ENCODE measurements at regions not wholly inside any gene's neighbourhood (a gene's known extent, or its start where the extent isn't known, plus 50 kb on each side); places are given as distances from the start of the nearest gene placed in this dataset.

DNA sequence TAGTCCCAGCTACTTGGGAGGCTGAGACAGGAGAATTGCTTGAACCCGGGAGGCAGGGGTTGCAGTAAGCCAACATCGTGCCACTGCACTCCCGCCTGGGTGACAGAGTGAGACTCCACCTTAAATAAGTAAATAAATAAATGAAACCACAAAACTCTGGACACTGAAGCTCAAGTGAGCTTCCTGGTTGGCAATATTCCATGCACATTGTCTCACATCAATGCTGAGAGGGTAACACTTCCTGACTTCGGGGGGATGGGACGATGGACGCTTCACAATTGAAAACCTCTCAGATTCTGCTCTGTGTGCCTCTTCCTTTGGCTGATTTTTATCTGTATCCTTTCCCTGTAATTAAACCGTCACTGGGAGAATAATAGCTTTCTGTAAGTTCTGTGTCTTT, 70.0 kb upstream of the ZNF644 start:
- no peaks in the 10 kb centered on the region for H3K36me3 ChIP-seq (ENCODE audit: insufficient read depth)
- no peaks in the 10 kb centered on the region for H4K20me1 ChIP-seq (ENCODE audit: insufficient read depth)
- H3K4me2 ChIP-seq: no peak overlapping the region
- no peak overlapping the region for H3K9ac ChIP-seq
- no peak overlapping the region for H3K27ac ChIP-seq
- no peak overlapping the region for H3K4me3 ChIP-seq (IDR thresholded peaks at IDR 0.05; ENCODE audit: insufficient read depth, low read depth, low read length)
- H2AFZ ChIP-seq (ENCODE audit: low read depth): no peak overlapping the region
- H3K79me2 ChIP-seq (ENCODE audit: insufficient read depth, low read depth): no peaks in the 10 kb centered on the region
- TF ChIP-seq, protein P1, sequence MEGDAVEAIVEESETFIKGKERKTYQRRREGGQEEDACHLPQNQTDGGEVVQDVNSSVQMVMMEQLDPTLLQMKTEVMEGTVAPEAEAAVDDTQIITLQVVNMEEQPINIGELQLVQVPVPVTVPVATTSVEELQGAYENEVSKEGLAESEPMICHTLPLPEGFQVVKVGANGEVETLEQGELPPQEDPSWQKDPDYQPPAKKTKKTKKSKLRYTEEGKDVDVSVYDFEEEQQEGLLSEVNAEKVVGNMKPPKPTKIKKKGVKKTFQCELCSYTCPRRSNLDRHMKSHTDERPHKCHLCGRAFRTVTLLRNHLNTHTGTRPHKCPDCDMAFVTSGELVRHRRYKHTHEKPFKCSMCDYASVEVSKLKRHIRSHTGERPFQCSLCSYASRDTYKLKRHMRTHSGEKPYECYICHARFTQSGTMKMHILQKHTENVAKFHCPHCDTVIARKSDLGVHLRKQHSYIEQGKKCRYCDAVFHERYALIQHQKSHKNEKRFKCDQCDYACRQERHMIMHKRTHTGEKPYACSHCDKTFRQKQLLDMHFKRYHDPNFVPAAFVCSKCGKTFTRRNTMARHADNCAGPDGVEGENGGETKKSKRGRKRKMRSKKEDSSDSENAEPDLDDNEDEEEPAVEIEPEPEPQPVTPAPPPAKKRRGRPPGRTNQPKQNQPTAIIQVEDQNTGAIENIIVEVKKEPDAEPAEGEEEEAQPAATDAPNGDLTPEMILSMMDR (conservative IDR thresholded peaks at IDR 0.05; ENCODE audit: low read depth, low read length): no peak
- no peaks in the 10 kb centered on the region for H3K4me1 ChIP-seq (ENCODE audit: low read depth, poor library complexity, severe bottlenecking)
- no peaks in the 10 kb centered on the region for H3K27me3 ChIP-seq (ENCODE audit: insufficient read depth, low read depth)

DNA sequence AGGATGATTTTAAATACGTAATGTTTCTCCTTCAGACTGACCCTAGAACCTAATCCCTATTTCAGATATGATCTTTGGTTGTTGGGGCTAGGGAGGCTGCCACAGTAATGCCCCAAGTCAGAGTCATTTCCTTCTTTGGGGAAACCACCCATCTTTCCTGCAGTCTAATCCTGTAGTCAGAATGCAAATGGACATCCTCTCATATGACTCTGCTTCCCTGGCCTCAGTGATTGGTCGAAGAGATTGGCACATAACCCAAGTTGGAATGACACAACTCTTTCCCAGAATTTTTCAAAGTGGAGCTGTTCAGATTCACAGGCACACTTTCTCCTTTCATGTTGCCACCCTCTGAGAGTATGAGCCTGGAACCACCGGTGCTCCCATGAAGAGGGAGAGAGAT, 58.8 kb upstream of the ZNF644 start:
- TF ChIP-seq, protein P1 (conservative IDR thresholded peaks at IDR 0.05; ENCODE audit: low read depth, low read length): no peak
- no peaks in the 10 kb centered on the region for H4K20me1 ChIP-seq (ENCODE audit: insufficient read depth)
- no peak overlapping the region for H3K4me3 ChIP-seq (IDR thresholded peaks at IDR 0.05; ENCODE audit: insufficient read depth, low read depth, low read length)
- no peak overlapping the region for H3K4me2 ChIP-seq
- no peaks in the 10 kb centered on the region for H3K4me1 ChIP-seq (ENCODE audit: low read depth, poor library complexity, severe bottlenecking)
- H3K27me3 ChIP-seq (ENCODE audit: insufficient read depth, low read depth): no peaks in the 10 kb centered on the region
- H3K79me2 ChIP-seq (ENCODE audit: insufficient read depth, low read depth): no peaks in the 10 kb centered on the region
- no peak overlapping the region for H3K27ac ChIP-seq
- H3K36me3 ChIP-seq (ENCODE audit: insufficient read depth): no peaks in the 10 kb centered on the region
- no peak overlapping the region for H2AFZ ChIP-seq (ENCODE audit: low read depth)
- H3K9ac ChIP-seq: no peak overlapping the region

DNA sequence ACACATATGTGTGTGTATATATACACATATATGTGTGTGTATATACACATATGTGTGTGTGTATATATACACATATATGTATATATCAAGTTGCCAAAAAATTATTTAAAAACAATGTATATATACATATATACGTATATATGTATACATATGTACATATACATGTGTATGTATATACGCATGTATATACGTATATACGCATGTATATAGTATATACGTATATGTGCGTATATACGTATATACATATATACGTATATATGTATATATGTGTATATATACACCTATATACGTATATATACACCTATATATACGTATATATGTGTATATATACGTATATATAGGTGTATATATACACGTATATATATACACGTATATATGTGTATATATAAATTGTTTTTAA, 57.0 kb upstream of the ZNF644 start:
- Histone ChIP-seq H3K4me1 (ENCODE audit: low read depth, poor library complexity, severe bottlenecking) (no peaks in the 10 kb centered on the region), H3K27me3 (ENCODE audit: insufficient read depth, low read depth) (no peaks in the 10 kb centered on the region), H3K9ac (no peak overlapping the region), H3K36me3 (ENCODE audit: insufficient read depth) (no peaks in the 10 kb centered on the region), H3K4me3 (IDR thresholded peaks at IDR 0.05; ENCODE audit: insufficient read depth, low read depth, low read length) (no peak overlapping the region), H3K27ac (no peak overlapping the region), H3K79me2 (ENCODE audit: insufficient read depth, low read depth) (no peaks in the 10 kb centered on the region), H2AFZ (ENCODE audit: low read depth) (no peak overlapping the region), H3K4me2 (no peak overlapping the region), H4K20me1 (ENCODE audit: insufficient read depth) (no peaks in the 10 kb centered on the region)
- TF ChIP-seq, protein P1 (conservative IDR thresholded peaks at IDR 0.05; ENCODE audit: low read depth, low read length): no peak

GRCh38 chr1:91076834-91077233, 55.0 kb upstream of the ZNF644 start:
- TF ChIP-seq, protein P1 (conservative IDR thresholded peaks at IDR 0.05; ENCODE audit: low read depth, low read length): no peak
- H3K27ac ChIP-seq: no peak overlapping the region

More at GRCh38 chr1:91076834-91077233, 55.0 kb upstream of the ZNF644 start:
- no peaks in the 10 kb centered on the region for H3K79me2 ChIP-seq (ENCODE audit: insufficient read depth, low read depth)
- H3K4me3 ChIP-seq (IDR thresholded peaks at IDR 0.05; ENCODE audit: insufficient read depth, low read depth, low read length): no peak overlapping the region
- H3K9ac ChIP-seq: no peak overlapping the region
- H3K27me3 ChIP-seq (ENCODE audit: insufficient read depth, low read depth): no peaks in the 10 kb centered on the region
- no peak overlapping the region for H3K4me2 ChIP-seq
- no peaks in the 10 kb centered on the region for H3K4me1 ChIP-seq (ENCODE audit: low read depth, poor library complexity, severe bottlenecking)
- H4K20me1 ChIP-seq (ENCODE audit: insufficient read depth): no peaks in the 10 kb centered on the region
- H2AFZ ChIP-seq (ENCODE audit: low read depth): no peak overlapping the region
- H3K36me3 ChIP-seq (ENCODE audit: insufficient read depth): no peaks in the 10 kb centered on the region
